ENCODE measurements at regions not wholly inside any gene's neighbourhood (a gene's known extent, or its start where the extent isn't known, plus 50 kb on each side); places are given as distances from the start of the nearest gene placed in this dataset.

- H2AFZ ChIP-seq (ENCODE audit: insufficient read depth, low read depth, low read length, poor library complexity, severe bottlenecking): no peak overlapping the region
- Mint-ChIP-seq H3K36me3 (no peaks in the 10 kb centered on the region), H3K4me3 (no peak overlapping the region), H3K9me3 (peaks cover 9 to 30% (median 22%) of the 10 kb centered on the region in 7 donors), H3K27me3 (ENCODE audit: low read depth in 3 of 3) (peaks cover 0 to 5% (median 0%) of the 10 kb centered on the region in 3 donors), H3K4me1 (no peaks in the 10 kb centered on the region), H3K27ac (no peak overlapping the region)
- H3K9me3 ChIP-seq (replicated peaks in 1 of 2; ENCODE audit: control insufficient read depth in 1 of 2, insufficient read depth in 1 of 2, low read length in 2 of 2): peaks cover 12 to 19% of the 10 kb centered on the region in 2 donors
- H3K4me1 ChIP-seq (ENCODE audit: control insufficient read depth in 1 of 2, insufficient read depth in 2 of 2, low read length in 2 of 2): no peaks in the 10 kb centered on the region
- intact Hi-C loops (cut with micrococcal nuclease): no loop called here
- H3K4me3 ChIP-seq (replicated peaks in 1 of 3; ENCODE audit: low read depth in 2 of 3, low read length in 3 of 3): no peak overlapping the region
- no peaks in the 10 kb centered on the region for H3K27me3 ChIP-seq (ENCODE audit: control insufficient read depth in 2 of 2, insufficient read depth in 2 of 2, low read length in 2 of 2)
- WGBS (ENCODE audit: insufficient coverage): no CpG with 5 or more reads among the region's 3 CpGs
- H3K9ac ChIP-seq (ENCODE audit: insufficient read depth, low read length, poor library complexity, severe bottlenecking): no peak overlapping the region
- no peaks in the 10 kb centered on the region for H3K36me3 ChIP-seq (replicated peaks in 1 of 2; ENCODE audit: control insufficient read depth in 1 of 2, insufficient read depth in 2 of 2, low read length in 2 of 2)
- DNase-seq: no peak
- no peak overlapping the region for H3K27ac ChIP-seq (ENCODE audit: low read depth in 1 of 2, low read length in 2 of 2)
- no peaks in the 10 kb centered on the region for H3K79me2 ChIP-seq (ENCODE audit: insufficient read depth, low read length)
- H3K4me2 ChIP-seq (replicated peaks; ENCODE audit: extremely low read depth, low read length, poor library complexity, severe bottlenecking): no peak overlapping the region
- no peaks in the 10 kb centered on the region for H4K20me1 ChIP-seq (ENCODE audit: insufficient read depth, low read length)
- TF ChIP-seq CTCF (IDR thresholded peaks at IDR 0.05): no peak
These were observed 237.1 kb downstream of the ZNF674 start for GRCh38 chrX:46308110-46308509.

- H3K4me3 ChIP-seq (replicated peaks in 1 of 3; ENCODE audit: low read depth in 2 of 3, low read length in 3 of 3): no peak overlapping the region
- peaks cover 9 to 30% (median 22%) of the 10 kb centered on the region in 7 donors for H3K9me3 Mint-ChIP-seq
- H3K4me1 Mint-ChIP-seq: no peaks in the 10 kb centered on the region
- H3K27me3 ChIP-seq (ENCODE audit: control insufficient read depth in 2 of 2, insufficient read depth in 2 of 2, low read length in 2 of 2): no peaks in the 10 kb centered on the region
- TF ChIP-seq CTCF (IDR thresholded peaks at IDR 0.05): no peak
- no peaks in the 10 kb centered on the region for H3K4me1 ChIP-seq (ENCODE audit: control insufficient read depth in 1 of 2, insufficient read depth in 2 of 2, low read length in 2 of 2)
- H3K27ac Mint-ChIP-seq: no peak overlapping the region
- no peaks in the 10 kb centered on the region for H3K36me3 ChIP-seq (replicated peaks in 1 of 2; ENCODE audit: control insufficient read depth in 1 of 2, insufficient read depth in 2 of 2, low read length in 2 of 2)
- H3K79me2 ChIP-seq (ENCODE audit: insufficient read depth, low read length): no peaks in the 10 kb centered on the region
- no peak overlapping the region for H3K27ac ChIP-seq (ENCODE audit: low read depth in 1 of 2, low read length in 2 of 2)
- no peak overlapping the region for H2AFZ ChIP-seq (ENCODE audit: insufficient read depth, low read depth, low read length, poor library complexity, severe bottlenecking)
- H3K4me2 ChIP-seq (replicated peaks; ENCODE audit: extremely low read depth, low read length, poor library complexity, severe bottlenecking): no peak overlapping the region
- no peaks in the 10 kb centered on the region for H4K20me1 ChIP-seq (ENCODE audit: insufficient read depth, low read length)
- H3K27me3 Mint-ChIP-seq (ENCODE audit: low read depth in 3 of 3): peaks cover 0 to 4% (median 0%) of the 10 kb centered on the region in 3 donors
- no peak for DNase-seq
- intact Hi-C loops (cut with micrococcal nuclease): no loop called here
- H3K9ac ChIP-seq (ENCODE audit: insufficient read depth, low read length, poor library complexity, severe bottlenecking): no peak overlapping the region
- H3K36me3 Mint-ChIP-seq: no peaks in the 10 kb centered on the region
- no CpG with 5 or more reads among the region's 3 CpGs for WGBS (ENCODE audit: insufficient coverage)
- peaks cover 12 to 19% of the 10 kb centered on the region in 2 donors for H3K9me3 ChIP-seq (replicated peaks in 1 of 2; ENCODE audit: control insufficient read depth in 1 of 2, insufficient read depth in 1 of 2, low read length in 2 of 2)
- H3K4me3 Mint-ChIP-seq: no peak overlapping the region
These were observed 239.1 kb downstream of the ZNF674 start for GRCh38 chrX:46306103-46306502.
